Activated naive CD8-positive, alpha-beta T cell treated with anti-CD3 and anti-CD28 coated beads, Interleukin-2, amount 50 U/mL, for 24 hours (primary cell): ENCODE measurements at regions not wholly inside any gene's neighbourhood (a gene's known extent, or its start where the extent isn't known, plus 50 kb on each side); places are given as distances from the start of the nearest gene placed in this dataset.

ENCODE experiments used
- ATAC-seq: fragments of 150-1000 bp; cut with Tn5 transposase; one replicate; pipeline ENCODE4 v1.10.0; 2021
- DNase-seq: peaks from one replicate; pipeline ENCODE4 v3.0.0; 2021
- H3K27ac Mint-ChIP-seq: one replicate; pipeline ENCODE4 v1.8.0; 2021; ENCODE audit warnings: mild to moderate bottlenecking, mixed read lengths
- H3K27me3 Mint-ChIP-seq: one replicate; pipeline ENCODE4 v1.8.0; 2021; ENCODE audit warnings: mixed read lengths
- H3K36me3 Mint-ChIP-seq: one replicate; pipeline ENCODE4 v1.8.0; 2021; ENCODE audit warnings: low read depth, mixed read lengths
- H3K4me1 Mint-ChIP-seq: one replicate; pipeline ENCODE4 v1.8.0; 2021; ENCODE audit warnings: mixed read lengths
- H3K4me3 Mint-ChIP-seq: one replicate; pipeline ENCODE4 v1.8.0; 2021; ENCODE audit warnings: mild to moderate bottlenecking, moderate library complexity, mixed read lengths
- H3K9me3 Mint-ChIP-seq: one replicate; pipeline ENCODE4 v1.8.0; 2021; ENCODE audit warnings: mixed read lengths

DNA sequence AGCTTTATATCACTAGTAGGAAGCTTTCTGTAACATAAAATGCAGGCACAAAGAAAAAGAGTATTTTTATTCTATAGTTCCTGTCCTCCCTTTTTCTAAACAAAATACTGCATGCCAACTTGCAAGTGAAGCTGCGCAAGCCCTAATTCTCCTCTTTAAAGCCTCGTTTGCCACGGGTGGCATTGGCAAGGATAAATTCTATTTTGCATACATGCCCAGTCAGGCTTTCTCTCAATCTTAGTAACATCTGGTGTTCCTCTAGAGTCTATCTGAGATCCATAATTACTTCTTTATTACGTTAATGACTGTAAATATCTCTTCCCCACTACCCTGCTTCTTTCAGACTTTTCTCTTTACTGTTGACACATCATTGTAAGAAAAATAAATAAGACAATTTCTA lies 97.1 kb upstream of the DAAM1 start:
- H3K27ac Mint-ChIP-seq, result no peak overlapping the region
- H3K36me3 Mint-ChIP-seq, result no peaks in the 10 kb centered on the region
- peaks cover 7% of the 10 kb centered on the region for H3K27me3 Mint-ChIP-seq
- no peaks in the 10 kb centered on the region for H3K4me1 Mint-ChIP-seq
- H3K4me3 Mint-ChIP-seq, result no peak overlapping the region
- ATAC-seq (no peak), DNase-seq (no peak)
- no peaks in the 10 kb centered on the region for H3K9me3 Mint-ChIP-seq

DNA sequence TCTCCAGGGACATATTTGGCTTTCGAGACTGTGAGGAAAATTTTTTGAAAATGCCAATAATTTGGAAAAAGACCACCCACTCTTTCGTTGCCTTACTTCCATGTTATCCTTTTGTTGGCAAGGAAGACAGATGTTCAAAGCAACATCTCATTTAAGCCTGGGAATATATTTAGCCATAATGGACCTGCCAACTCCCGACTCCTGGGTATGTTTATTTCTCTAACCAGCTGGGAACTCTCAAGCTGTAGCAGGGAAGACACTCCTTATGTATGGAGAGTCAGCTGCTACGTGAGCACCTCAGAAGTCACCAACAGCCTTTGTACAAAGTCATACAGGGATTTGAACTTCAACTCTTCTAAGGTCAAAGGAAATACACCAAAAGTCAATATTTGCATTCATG lies 96.5 kb upstream of the DAAM1 start:
- Mint-ChIP-seq H3K4me3 (no peak overlapping the region), H3K9me3 (no peaks in the 10 kb centered on the region), H3K27me3 (peaks cover 7% of the 10 kb centered on the region), H3K27ac (no peak overlapping the region), H3K36me3 (no peaks in the 10 kb centered on the region), H3K4me1 (no peaks in the 10 kb centered on the region)
- no peak for ATAC-seq
- no peak for DNase-seq

DNA sequence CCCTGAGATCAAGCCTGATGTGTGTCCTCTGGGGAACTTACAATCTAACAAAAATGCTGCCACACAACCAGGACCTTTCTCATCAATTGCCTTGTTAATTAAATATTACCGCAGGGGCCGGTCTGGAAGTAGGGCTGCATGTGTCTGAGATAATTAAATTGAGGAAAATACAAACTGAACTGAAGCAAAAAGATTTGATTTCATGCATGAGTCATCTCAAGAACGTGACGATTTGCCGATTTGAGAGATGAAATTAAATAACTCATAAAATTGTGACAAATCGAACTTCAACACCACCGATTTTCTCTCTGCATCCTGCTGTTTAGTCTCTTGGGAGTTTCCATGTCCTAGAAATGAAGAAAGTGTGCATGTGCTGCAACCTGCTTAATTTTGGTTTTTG lies 94.6 kb upstream of the DAAM1 start:
- Mint-ChIP-seq H3K4me1 (no peaks in the 10 kb centered on the region), H3K4me3 (no peak overlapping the region), H3K9me3 (no peaks in the 10 kb centered on the region), H3K36me3 (no peaks in the 10 kb centered on the region), H3K27me3 (peaks cover 7% of the 10 kb centered on the region), H3K27ac (no peak overlapping the region)
- ATAC-seq, result no peak
- no peak for DNase-seq

DNA sequence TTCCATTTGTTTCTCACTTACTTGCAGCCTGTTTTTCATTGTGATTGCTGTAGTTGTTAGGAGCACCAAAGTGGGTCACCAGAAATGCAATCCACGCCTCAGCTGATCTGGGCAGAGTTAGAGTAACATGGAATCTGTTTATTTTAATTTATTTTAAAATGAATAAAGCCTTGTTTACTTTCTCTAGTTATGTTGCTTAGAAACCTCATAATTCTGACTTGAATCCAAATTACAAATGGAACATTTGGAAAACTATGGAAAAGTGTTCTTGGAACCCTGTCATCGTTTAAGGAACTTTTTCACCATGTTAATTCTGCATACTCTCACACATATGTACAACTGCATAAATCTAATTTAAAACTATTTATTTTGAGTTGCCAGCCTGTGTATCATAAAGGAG lies 92.2 kb upstream of the DAAM1 start:
- no peaks in the 10 kb centered on the region for H3K36me3 Mint-ChIP-seq
- no peak overlapping the region for H3K27ac Mint-ChIP-seq
- DNase-seq, result no peak
- no peaks in the 10 kb centered on the region for H3K9me3 Mint-ChIP-seq
- no peak overlapping the region for H3K4me3 Mint-ChIP-seq
- ATAC-seq, result no peak
- H3K27me3 Mint-ChIP-seq, result peaks cover 13% of the 10 kb centered on the region
- H3K4me1 Mint-ChIP-seq, result no peaks in the 10 kb centered on the region

DNA sequence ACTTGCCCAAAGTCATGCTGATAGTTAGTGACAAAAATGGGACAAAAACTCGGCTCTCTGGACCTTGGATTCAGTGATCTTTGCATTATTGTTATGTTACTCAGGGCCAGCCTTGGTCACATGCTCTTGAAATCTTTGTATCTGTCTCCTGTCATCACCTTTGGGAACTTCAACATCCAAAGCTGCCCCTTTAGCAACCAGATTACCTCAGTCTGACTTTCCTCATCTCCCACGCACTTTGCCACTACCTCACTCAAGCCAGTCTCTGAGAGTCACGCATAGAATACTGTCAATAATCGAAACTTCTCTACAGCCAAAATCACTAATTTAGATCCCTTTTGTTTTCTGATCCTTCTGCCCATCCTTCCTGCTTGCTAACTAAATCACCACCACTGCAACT lies 90.8 kb upstream of the DAAM1 start:
- ATAC-seq, result no peak
- Mint-ChIP-seq H3K36me3 (no peaks in the 10 kb centered on the region), H3K4me1 (no peaks in the 10 kb centered on the region), H3K9me3 (no peaks in the 10 kb centered on the region), H3K4me3 (no peak overlapping the region), H3K27me3 (peaks cover 16% of the 10 kb centered on the region), H3K27ac (no peak overlapping the region)
- DNase-seq, result no peak

DNA sequence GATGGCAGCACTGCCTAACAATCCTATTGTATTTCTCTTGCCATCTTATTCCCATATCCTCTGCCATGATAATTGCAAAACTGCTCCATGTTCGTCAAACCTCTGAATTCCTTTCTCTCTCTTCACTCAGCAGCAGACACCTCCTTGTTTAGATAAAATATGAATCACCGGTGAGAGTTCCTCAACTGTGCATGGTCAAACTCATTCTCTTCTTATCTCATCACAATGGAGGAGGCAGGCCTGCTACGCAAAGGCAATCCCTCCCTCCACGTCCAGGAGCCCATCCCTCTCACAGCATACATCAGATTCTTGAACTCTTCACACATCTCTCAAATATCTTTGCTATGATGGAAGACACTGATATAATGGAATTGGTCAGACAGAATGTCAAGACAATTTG lies 90.1 kb upstream of the DAAM1 start:
- Mint-ChIP-seq H3K27ac (no peak overlapping the region), H3K4me1 (no peaks in the 10 kb centered on the region), H3K4me3 (no peak overlapping the region), H3K36me3 (no peaks in the 10 kb centered on the region), H3K9me3 (no peaks in the 10 kb centered on the region), H3K27me3 (peaks cover 9% of the 10 kb centered on the region)
- DNase-seq (no peak), ATAC-seq (no peak)

DNA sequence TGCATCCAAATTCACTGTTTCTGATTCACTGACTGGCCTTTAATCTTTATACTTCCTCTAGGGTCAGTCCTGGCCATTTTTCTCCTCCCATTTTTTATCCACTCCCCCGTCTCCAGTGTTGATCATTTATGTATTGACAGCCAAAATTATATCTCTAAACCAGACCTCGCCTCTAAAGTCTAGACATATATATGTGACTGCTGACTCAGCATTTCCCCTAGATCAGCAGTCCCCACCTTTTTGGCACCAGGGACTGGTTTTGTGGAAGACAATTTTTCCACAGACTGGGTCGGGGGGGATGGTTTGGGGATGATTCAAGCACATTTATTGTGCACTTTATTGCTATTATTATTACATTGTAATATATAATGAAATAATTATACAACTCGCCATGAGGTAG lies 88.3 kb upstream of the DAAM1 start:
- H3K36me3 Mint-ChIP-seq, result no peaks in the 10 kb centered on the region
- H3K9me3 Mint-ChIP-seq, result no peaks in the 10 kb centered on the region
- no peak for DNase-seq
- H3K4me3 Mint-ChIP-seq, result no peak overlapping the region
- no peaks in the 10 kb centered on the region for H3K4me1 Mint-ChIP-seq
- no peak overlapping the region for H3K27ac Mint-ChIP-seq
- ATAC-seq, result no peak
- H3K27me3 Mint-ChIP-seq, result peaks cover 14% of the 10 kb centered on the region

DNA sequence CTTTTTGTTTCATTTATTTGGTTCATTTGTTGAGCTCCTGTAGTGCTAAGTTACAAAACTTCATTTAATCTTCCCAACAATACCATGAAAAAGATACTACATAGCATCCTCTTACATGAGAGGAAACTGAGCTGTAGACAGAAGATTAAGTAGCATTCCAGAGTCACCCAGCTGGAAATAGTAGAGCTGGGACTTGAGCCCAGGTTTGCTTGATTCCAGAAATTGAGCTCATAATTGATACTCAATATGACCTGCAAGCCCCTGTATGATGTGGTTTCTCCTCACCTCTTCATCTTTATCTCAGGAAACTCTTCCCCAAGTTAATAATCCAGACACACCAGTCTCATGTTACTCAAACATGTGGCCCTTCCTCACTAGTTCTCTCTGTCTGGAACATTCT lies 87.0 kb upstream of the DAAM1 start:
- no peaks in the 10 kb centered on the region for H3K36me3 Mint-ChIP-seq
- DNase-seq (no peak), ATAC-seq (no peak)
- H3K4me1 Mint-ChIP-seq, result no peaks in the 10 kb centered on the region
- no peaks in the 10 kb centered on the region for H3K9me3 Mint-ChIP-seq
- no peak overlapping the region for H3K4me3 Mint-ChIP-seq
- H3K27me3 Mint-ChIP-seq, result peaks cover 14% of the 10 kb centered on the region
- H3K27ac Mint-ChIP-seq, result no peak overlapping the region

DNA sequence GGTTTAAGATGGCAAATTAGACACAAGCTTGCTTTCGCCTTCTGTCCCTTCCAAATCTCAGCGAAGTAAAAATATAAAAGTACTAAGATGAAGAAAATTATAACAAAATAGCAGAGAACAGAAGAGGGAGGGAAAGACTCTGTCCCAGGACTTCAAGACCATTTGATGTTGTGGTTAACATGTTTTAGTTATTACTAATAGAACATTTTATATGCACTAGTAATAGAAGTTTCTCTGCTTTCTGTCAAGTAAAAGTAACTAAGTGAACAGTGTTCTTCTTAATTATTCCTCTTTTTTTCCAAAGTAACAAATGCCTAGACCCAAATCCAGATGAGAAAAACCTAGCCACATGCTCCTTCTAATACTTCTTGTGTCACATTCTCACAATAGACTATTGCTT lies 85.1 kb upstream of the DAAM1 start:
- ATAC-seq (no peak), DNase-seq (no peak)
- Mint-ChIP-seq H3K36me3 (no peaks in the 10 kb centered on the region), H3K27me3 (peaks cover 18% of the 10 kb centered on the region), H3K4me3 (no peak overlapping the region), H3K9me3 (no peaks in the 10 kb centered on the region), H3K27ac (no peak overlapping the region), H3K4me1 (no peaks in the 10 kb centered on the region)

DNA sequence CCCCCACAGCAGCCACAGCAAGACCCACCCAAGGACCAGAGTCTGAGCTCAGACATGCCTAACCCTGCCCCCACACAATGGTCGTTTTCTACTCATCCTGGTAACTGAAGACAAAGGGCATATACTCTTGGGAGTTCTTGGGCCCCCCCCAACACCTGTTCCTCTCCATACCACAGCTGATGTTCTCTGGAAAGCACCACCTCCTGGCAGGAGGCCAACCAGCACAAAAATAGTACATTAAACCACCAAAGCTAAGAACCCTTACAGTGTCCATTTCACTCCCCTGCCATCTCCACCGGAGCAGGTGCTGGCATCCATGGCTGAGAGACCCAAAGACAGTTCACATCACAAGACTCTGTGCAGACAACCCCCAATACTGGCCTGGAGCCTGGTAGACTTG lies 80.6 kb upstream of the DAAM1 start:
- no peaks in the 10 kb centered on the region for H3K9me3 Mint-ChIP-seq
- ATAC-seq, result no peak
- H3K27ac Mint-ChIP-seq, result no peak overlapping the region
- peaks cover 18% of the 10 kb centered on the region for H3K27me3 Mint-ChIP-seq
- DNase-seq, result peak; percentile 4
- H3K36me3 Mint-ChIP-seq, result no peaks in the 10 kb centered on the region
- H3K4me3 Mint-ChIP-seq, result no peak overlapping the region
- H3K4me1 Mint-ChIP-seq, result no peaks in the 10 kb centered on the region

DNA sequence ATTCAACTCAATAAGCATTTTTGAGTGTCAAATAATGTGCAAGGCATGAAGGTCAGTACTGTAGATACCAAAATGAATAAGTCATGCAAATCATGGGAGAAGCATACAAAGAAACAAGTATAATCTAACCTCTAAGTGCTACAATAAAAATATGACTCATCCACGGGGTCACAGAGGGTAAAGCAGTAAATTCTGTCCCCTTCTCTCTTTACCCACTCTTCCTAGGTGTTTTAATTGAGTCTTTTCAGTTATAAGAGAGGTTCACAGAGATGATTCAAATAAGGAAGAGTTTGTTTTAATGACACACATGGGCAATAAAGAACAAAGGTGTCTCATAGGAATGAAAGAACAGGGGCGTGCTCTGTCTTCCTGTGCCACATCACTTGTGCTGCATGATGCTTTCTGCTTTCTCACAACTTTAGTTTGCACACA lies 71.5 kb upstream of the DAAM1 start:
- Mint-ChIP-seq H3K4me3 (no peak overlapping the region), H3K27ac (no peak overlapping the region), H3K9me3 (no peaks in the 10 kb centered on the region), H3K36me3 (no peaks in the 10 kb centered on the region), H3K4me1 (no peaks in the 10 kb centered on the region), H3K27me3 (peaks cover 1% of the 10 kb centered on the region)
- ATAC-seq (no peak), DNase-seq (no peak)

DNA sequence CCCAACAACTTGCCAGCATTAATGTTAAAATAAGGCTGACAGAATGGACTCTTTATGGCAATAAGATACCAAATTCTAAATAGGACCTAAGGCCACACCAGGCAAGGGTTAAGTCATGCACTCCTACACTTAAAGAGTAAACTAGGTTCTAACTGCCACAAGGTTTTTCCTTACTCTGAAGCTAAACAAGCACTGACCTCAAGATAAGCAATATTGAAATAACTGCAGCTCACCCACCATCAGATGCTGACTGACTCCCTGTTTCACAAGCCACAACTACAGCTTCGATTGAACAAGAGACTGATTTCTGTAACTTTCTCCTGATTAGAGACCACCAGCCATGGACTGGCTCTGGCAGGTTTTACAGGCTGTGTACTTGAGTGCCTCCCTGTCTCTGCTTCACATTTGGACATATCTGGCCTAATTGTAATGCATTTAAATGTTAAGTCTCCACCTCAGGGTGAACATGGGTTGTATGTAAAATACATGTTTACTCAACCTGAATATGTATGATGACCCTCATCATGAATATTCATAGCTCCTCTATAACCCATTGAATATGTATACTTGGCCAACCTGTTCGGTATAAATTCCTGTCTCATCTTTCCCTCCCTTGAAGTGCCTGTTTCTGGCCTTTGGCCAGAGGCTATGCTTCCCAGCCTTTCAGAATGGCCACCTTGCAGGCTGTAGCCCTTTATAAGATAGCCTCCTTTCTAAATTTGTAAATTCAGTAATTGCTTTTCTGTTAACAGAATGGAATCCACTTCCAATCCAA lies 70.5 kb upstream of the DAAM1 start:
- DNase-seq (no peak), ATAC-seq (no peak)
- Mint-ChIP-seq H3K36me3 (no peaks in the 10 kb centered on the region), H3K27ac (no peak overlapping the region), H3K4me3 (no peak overlapping the region), H3K4me1 (no peaks in the 10 kb centered on the region), H3K27me3 (no peaks in the 10 kb centered on the region), H3K9me3 (no peaks in the 10 kb centered on the region)

DNA sequence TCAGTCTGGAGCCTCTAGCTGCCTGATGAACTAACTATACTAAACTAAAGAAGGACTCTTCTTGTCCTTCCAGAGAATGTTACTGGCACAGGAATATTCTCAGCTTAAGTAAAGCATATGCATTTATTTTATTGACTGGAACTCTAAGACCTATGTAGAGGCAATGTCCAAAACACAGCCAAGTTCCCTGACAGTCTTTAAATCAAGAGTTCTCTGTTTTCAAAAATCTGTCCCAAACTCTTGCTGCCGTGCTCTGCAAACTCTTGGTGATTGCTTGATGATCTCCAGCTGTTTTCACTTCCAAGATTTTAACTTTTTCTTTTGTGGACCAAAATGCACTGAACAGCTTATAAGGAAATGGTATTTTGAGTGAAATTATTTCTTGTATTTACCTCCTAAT lies 67.5 kb upstream of the DAAM1 start:
- Mint-ChIP-seq H3K36me3 (no peaks in the 10 kb centered on the region), H3K4me1 (no peaks in the 10 kb centered on the region), H3K27ac (no peak overlapping the region), H3K27me3 (no peaks in the 10 kb centered on the region), H3K4me3 (no peak overlapping the region), H3K9me3 (no peaks in the 10 kb centered on the region)
- ATAC-seq (no peak), DNase-seq (no peak)

DNA sequence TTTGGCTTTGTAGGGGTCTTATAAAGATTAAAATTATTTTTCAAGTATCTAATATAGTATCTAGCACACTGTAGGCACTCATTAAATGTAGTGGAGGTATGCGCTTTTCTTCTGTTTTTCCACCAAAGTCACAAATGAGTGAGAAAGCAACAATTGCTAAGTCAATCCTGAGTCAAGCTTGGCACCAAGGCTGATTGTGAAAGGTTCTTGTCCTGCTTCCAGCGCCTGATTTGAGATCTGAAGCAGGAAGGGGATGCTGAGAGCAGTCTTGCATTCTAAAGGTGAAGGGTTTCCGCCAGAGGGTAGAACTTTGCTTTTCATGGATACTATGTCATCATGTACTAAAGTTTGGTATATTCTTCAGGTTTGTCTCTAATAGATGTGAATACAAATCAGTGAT lies 64.9 kb upstream of the DAAM1 start:
- no peaks in the 10 kb centered on the region for H3K4me1 Mint-ChIP-seq
- ATAC-seq, result no peak
- peaks cover 5% of the 10 kb centered on the region for H3K27me3 Mint-ChIP-seq
- H3K4me3 Mint-ChIP-seq, result no peak overlapping the region
- H3K9me3 Mint-ChIP-seq, result no peaks in the 10 kb centered on the region
- no peak for DNase-seq
- H3K36me3 Mint-ChIP-seq, result no peaks in the 10 kb centered on the region
- H3K27ac Mint-ChIP-seq, result no peak overlapping the region

DNA sequence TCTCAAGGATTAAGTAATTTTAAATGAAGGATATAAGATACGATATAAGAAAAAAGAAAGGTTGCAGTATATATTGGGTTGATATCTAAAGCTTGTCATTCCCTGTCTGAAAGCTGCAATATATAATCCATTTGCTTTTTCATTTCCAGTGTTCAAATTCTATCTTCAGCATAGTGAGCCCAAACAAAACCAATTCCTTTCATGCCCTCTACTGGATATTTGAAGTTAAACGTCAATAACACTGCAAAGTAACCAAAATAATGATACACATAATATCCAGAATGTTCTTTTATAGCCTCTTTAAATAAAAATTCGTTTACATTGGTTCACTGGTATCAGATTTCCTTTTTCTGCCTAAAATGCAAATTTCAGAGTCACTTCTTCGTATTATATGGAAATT lies 64.5 kb upstream of the DAAM1 start:
- ATAC-seq (no peak), DNase-seq (no peak)
- H3K27me3 Mint-ChIP-seq, result peaks cover 5% of the 10 kb centered on the region
- H3K36me3 Mint-ChIP-seq, result no peaks in the 10 kb centered on the region
- no peaks in the 10 kb centered on the region for H3K4me1 Mint-ChIP-seq
- H3K27ac Mint-ChIP-seq, result no peak overlapping the region
- no peaks in the 10 kb centered on the region for H3K9me3 Mint-ChIP-seq
- no peak overlapping the region for H3K4me3 Mint-ChIP-seq

DNA sequence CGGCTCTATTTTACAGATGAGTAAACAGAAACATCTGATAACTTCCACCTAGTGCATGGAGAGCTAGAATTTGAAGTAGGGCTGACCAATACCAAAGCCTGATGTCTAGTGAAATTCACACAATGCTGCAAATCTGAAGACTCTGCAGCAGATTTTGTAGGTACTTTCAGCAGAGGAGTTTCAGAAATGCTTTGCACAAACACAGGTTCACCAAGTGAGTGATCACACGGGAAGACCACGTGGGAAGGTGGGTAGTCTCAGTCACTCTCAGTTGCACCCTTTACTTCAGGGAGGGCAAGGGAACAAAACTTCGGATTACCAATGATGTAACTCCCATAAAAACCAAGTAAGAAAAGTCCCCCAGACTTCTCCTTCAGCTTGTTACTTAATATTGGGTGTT lies 63.3 kb upstream of the DAAM1 start:
- peaks cover 5% of the 10 kb centered on the region for H3K27me3 Mint-ChIP-seq
- no peak overlapping the region for H3K27ac Mint-ChIP-seq
- DNase-seq (no peak), ATAC-seq (no peak)
- no peaks in the 10 kb centered on the region for H3K4me1 Mint-ChIP-seq
- no peak overlapping the region for H3K4me3 Mint-ChIP-seq
- H3K36me3 Mint-ChIP-seq, result no peaks in the 10 kb centered on the region
- no peaks in the 10 kb centered on the region for H3K9me3 Mint-ChIP-seq
